ENCODE measurements at regions not wholly inside any gene's neighbourhood (a gene's known extent, or its start where the extent isn't known, plus 50 kb on each side); places are given as distances from the start of the nearest gene placed in this dataset.
A peak's percentile ranks its signal among the peaks of the same experiment; 100 is the strongest.

DNA sequence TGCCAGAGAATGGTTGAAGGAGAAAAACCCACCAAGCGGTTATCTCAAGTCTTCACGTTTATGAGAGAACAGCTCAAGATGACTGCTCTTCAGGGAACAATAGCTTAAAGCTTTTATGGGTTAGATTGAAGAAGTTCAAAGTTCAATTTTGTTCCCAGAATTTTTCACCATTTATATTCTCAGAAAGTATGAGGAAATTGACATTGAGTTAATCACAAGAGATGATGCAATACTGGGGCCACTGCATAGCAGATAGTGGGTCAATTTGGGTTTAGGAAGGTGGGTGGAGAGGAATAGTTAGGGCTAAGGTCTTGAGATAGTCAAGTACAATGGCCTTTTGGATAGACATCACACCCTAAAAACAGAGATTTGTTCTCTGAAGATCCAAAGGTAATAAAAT lies 539.3 kb downstream of the SQOR start:
- Histone ChIP-seq H3K36me3 (ENCODE audit: control insufficient read depth, insufficient read depth, low read length) (no peaks in the 10 kb centered on the region), H2AK9ac (replicated peaks; ENCODE audit: low read depth, low read length, poor library complexity) (no peak overlapping the region), H2AFZ (replicated peaks; ENCODE audit: low read length, poor library complexity) (no peak overlapping the region), H4K8ac (ENCODE audit: low read depth in 2 of 2, low read length in 2 of 2) (no peak overlapping the region), H3K23ac (ENCODE audit: low read depth, low read length) (no peak overlapping the region), H4K20me1 (ENCODE audit: insufficient read depth, low read length) (no peaks in the 10 kb centered on the region), H2BK15ac (ENCODE audit: low read depth, low read length) (no peak overlapping the region), H3K4me2 (ENCODE audit: low read depth, low read length) (no peak overlapping the region), H3K56ac (ENCODE audit: extremely low read depth, insufficient read depth, low read length) (no peak overlapping the region), H4K91ac (ENCODE audit: insufficient read depth, low read depth, low read length) (no peak overlapping the region), H2BK5ac (ENCODE audit: low read depth, low read length, poor library complexity, severe bottlenecking) (no peak overlapping the region), H3K4me3 (ENCODE audit: insufficient read depth, low read depth, low read length) (no peak overlapping the region), H3K79me1 (ENCODE audit: low read depth in 1 of 2, low read length in 2 of 2) (no peaks in the 10 kb centered on the region), H3K14ac (replicated peaks; ENCODE audit: low read depth, low read length) (no peak overlapping the region), H2BK20ac (ENCODE audit: low read depth, low read length) (no peak overlapping the region), H2AK5ac (ENCODE audit: low read depth, low read length) (no peak overlapping the region), H3K9me1 (ENCODE audit: insufficient read depth, low read length) (no peaks in the 10 kb centered on the region), H3K4ac (ENCODE audit: low read depth, low read length) (no peak overlapping the region), H3K27me3 (ENCODE audit: control insufficient read depth, insufficient read depth, low read length) (no peaks in the 10 kb centered on the region), H2BK120ac (ENCODE audit: low read depth, low read length) (no peak overlapping the region), H3K18ac (ENCODE audit: low read depth, low read length) (no peak overlapping the region), H4K5ac (ENCODE audit: low read depth, low read length) (no peak overlapping the region), H3K4me1 (ENCODE audit: control insufficient read depth, insufficient read depth, low read length) (no peaks in the 10 kb centered on the region), H3K27ac (ENCODE audit: insufficient read depth, low read length) (no peak overlapping the region), H3K9me3 (ENCODE audit: control insufficient read depth, insufficient read depth, low read length) (peaks cover 5% of the 10 kb centered on the region; the same call in 1 of the 2 replicates), H3K9ac (ENCODE audit: low read depth, low read length) (no peak overlapping the region)
- no peak for ATAC-seq (ENCODE audit: low read depth)
- in situ Hi-C loops (cut with MboI; ENCODE audit: low sequenced_read_pairs) (no loop called here), dilution Hi-C loops (cut with HindIII; ENCODE audit: low sequenced_read_pairs, unreplicated experiment) (no loop called here), intact Hi-C loops (cut with micrococcal nuclease) (no loop called here)
- no peak for DNase-seq
- TF ChIP-seq, protein P1, sequence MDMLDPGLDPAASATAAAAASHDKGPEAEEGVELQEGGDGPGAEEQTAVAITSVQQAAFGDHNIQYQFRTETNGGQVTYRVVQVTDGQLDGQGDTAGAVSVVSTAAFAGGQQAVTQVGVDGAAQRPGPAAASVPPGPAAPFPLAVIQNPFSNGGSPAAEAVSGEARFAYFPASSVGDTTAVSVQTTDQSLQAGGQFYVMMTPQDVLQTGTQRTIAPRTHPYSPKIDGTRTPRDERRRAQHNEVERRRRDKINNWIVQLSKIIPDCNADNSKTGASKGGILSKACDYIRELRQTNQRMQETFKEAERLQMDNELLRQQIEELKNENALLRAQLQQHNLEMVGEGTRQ (IDR thresholded peaks at IDR 0.05; ENCODE audit: low read depth, low read length) = no peak
- TF ChIP-seq CEBPB (IDR thresholded peaks at IDR 0.05; ENCODE audit: low read depth, low read length) = 0 out of 2 replicates have a peak, but pooled peaks have one; percentile 31
- ChIA-PET POLR2A (ENCODE audit: unreplicated experiment) (no interaction called here), CTCF (no interaction called here)
- no TSS peak for BruUV-seq (replicated peaks)
- no CpG with 5 or more reads among the region's 2 CpGs for WGBS, 2 experiments (ENCODE audit: extremely low coverage in 2 of 2, insufficient read length in 1 of 2)

All from IMR-90 (cell line).